Neutrophil (primary cell): ENCODE measurements at regions not wholly inside any gene's neighbourhood (a gene's known extent, or its start where the extent isn't known, plus 50 kb on each side); places are given as distances from the start of the nearest gene placed in this dataset.

Source experiments
- H3K27ac ChIP-seq: fragments of 200-600 bp; sonication (generic); 2 replicates; pipeline ENCODE4 v1.5.1; 2016; ENCODE audit warnings: mild to moderate bottlenecking, moderate library complexity
- H3K27me3 ChIP-seq: fragments of 200-600 bp; sonication (generic); 2 replicates; pipeline ENCODE4 v1.6.0; 2016; ENCODE audit warnings: mild to moderate bottlenecking
- H3K36me3 ChIP-seq: fragments of 200-600 bp; sonication (generic); 2 replicates; pipeline ENCODE4 v1.5.1; 2017
- H3K4me1 ChIP-seq, 2 experiments: fragments of 200-600 bp in 1 of 2; sonication (generic) in 1 of 2; 1 replicate in 1 of 2; 2 replicates in 1 of 2; pipeline versions ENCODE4 v1.5.1 to v1.6.1; 2013 to 2016; ENCODE audit warnings: low read depth in 1 of 2, low read length in 1 of 2, mild to moderate bottlenecking in 1 of 2, moderate library complexity in 1 of 2; ENCODE audit not compliant: control insufficient read depth in 1 of 2, insufficient read depth in 1 of 2
- H3K4me3 ChIP-seq, 2 experiments: fragments of 200-600 bp in 1 of 2; sonication (generic) in 1 of 2; 1 replicate in 1 of 2; 2 replicates in 1 of 2; pipeline ENCODE4 v1.5.1; 2013 to 2016; ENCODE audit warnings: low read depth in 1 of 2, low read length in 1 of 2, mild to moderate bottlenecking in 1 of 2, moderate library complexity in 1 of 2
- H3K9me3 ChIP-seq: fragments of 200-600 bp; sonication (generic); 2 replicates; pipeline ENCODE4 v1.5.1; 2016
- CTCF ChIP-seq: fragments of 200-600 bp; sonication (generic); IDR thresholded peaks from 2 replicates; pipeline ENCODE4 v1.5.1; 2016; ENCODE audit warnings: antibody characterized with exemption

- no peaks in the 10 kb centered on the region for H3K9me3 ChIP-seq
These were observed 392.5 kb upstream of the TRAM1L1 start for GRCh38 chr4:117477925-117478324.

GRCh38 chr4:117478702-117479101 lies 393.3 kb upstream of the TRAM1L1 start:
- Histone ChIP-seq H3K27me3 (no peaks in the 10 kb centered on the region), H3K27ac (no peak overlapping the region), H3K4me3 (no peak overlapping the region), H3K9me3 (no peaks in the 10 kb centered on the region), H3K36me3 (no peaks in the 10 kb centered on the region), H3K4me1 (no peaks in the 10 kb centered on the region)
- TF ChIP-seq CTCF: no peak

More at GRCh38 chr4:117477925-117478324, 392.5 kb upstream of the TRAM1L1 start:
- Histone ChIP-seq H3K4me1 (no peaks in the 10 kb centered on the region), H3K27ac (no peak overlapping the region), H3K27me3 (no peaks in the 10 kb centered on the region), H3K4me3 (no peak overlapping the region), H3K36me3 (no peaks in the 10 kb centered on the region)
- TF ChIP-seq CTCF: no peak

GRCh38 chr4:117479673-117480072 lies 394.3 kb upstream of the TRAM1L1 start:
- Histone ChIP-seq H3K9me3 (no peaks in the 10 kb centered on the region), H3K27ac (no peak overlapping the region), H3K4me3 (no peak overlapping the region), H3K4me1 (no peaks in the 10 kb centered on the region), H3K36me3 (no peaks in the 10 kb centered on the region), H3K27me3 (no peaks in the 10 kb centered on the region)
- TF ChIP-seq CTCF: no peak

GRCh38 chr4:117481742-117482141 lies 396.4 kb upstream of the TRAM1L1 start:
- Histone ChIP-seq H3K4me3 (no peak overlapping the region), H3K27ac (no peak overlapping the region), H3K4me1 (no peaks in the 10 kb centered on the region), H3K9me3 (no peaks in the 10 kb centered on the region), H3K27me3 (no peaks in the 10 kb centered on the region), H3K36me3 (no peaks in the 10 kb centered on the region)
- no peak for TF ChIP-seq CTCF

GRCh38 chr4:117488692-117489091 lies 403.3 kb upstream of the TRAM1L1 start:
- Histone ChIP-seq H3K27ac (no peak overlapping the region), H3K36me3 (no peaks in the 10 kb centered on the region), H3K4me3 (no peak overlapping the region), H3K27me3 (no peaks in the 10 kb centered on the region), H3K4me1 (no peaks in the 10 kb centered on the region), H3K9me3 (no peaks in the 10 kb centered on the region)
- TF ChIP-seq CTCF: no peak

GRCh38 chr4:117489107-117489506 lies 403.7 kb upstream of the TRAM1L1 start:
- Histone ChIP-seq H3K36me3 (no peaks in the 10 kb centered on the region), H3K4me3 (no peak overlapping the region), H3K9me3 (no peaks in the 10 kb centered on the region), H3K27me3 (no peaks in the 10 kb centered on the region), H3K4me1 (no peaks in the 10 kb centered on the region), H3K27ac (no peak overlapping the region)
- no peak for TF ChIP-seq CTCF
